ENCODE measurements at regions not wholly inside any gene's neighbourhood (a gene's known extent, or its start where the extent isn't known, plus 50 kb on each side); places are given as distances from the start of the nearest gene placed in this dataset.
"Not testable (repeated sequence)": the region's sequence is repeated elsewhere in the genome, so short reads cannot be mapped to it uniquely, and the experiment has no call there.

- H3K27ac ChIP-seq (ENCODE audit: low read depth, low read length); H3K27me3 ChIP-seq (ENCODE audit: control insufficient read depth, insufficient read depth, low read length); CTCF ChIA-PET; H3K9me3 ChIP-seq (ENCODE audit: control insufficient read depth, insufficient read depth, low read length); H3K4me3 ChIP-seq (ENCODE audit: low read depth, low read length); DNase-seq (ENCODE audit: low read depth, low spot score); POLR2A ChIA-PET: not testable (repeated sequence)
Observed at GRCh38 chr1:234808943-234809853, 199.2 kb upstream of the IRF2BP2 start.

GRCh38 chr1:234808459-234808858, 198.5 kb upstream of the IRF2BP2 start:
- CTCF ChIA-PET; H3K4me3 ChIP-seq (ENCODE audit: low read depth, low read length); H3K27ac ChIP-seq (ENCODE audit: low read depth, low read length); POLR2A ChIA-PET; H3K9me3 ChIP-seq (ENCODE audit: control insufficient read depth, insufficient read depth, low read length); DNase-seq (ENCODE audit: low read depth, low spot score); H3K27me3 ChIP-seq (ENCODE audit: control insufficient read depth, insufficient read depth, low read length): not testable (repeated sequence)

GRCh38 chr1:234807705-234808104, 197.7 kb upstream of the IRF2BP2 start:
- CTCF ChIA-PET, POLR2A ChIA-PET: not testable (repeated sequence)

DNA sequence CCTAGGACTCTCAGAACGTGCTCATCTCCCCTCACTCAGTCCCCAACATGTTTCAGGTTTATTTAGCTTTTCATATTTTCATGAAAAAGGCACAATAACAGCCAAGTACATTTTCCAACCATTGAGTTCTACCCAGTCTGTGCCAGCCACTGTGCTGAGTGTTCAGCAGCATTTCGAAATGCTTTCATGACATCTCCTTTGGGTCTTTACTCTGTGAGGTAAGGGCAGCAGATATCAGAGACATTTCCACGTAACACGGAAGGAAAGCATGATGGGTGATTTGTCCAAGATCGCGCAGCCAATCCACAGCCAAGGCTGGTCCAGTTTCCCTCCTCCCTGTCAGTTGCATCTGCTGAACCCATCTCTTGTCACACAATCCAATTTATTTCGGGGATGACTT, 192.6 kb upstream of the IRF2BP2 start:
- DNase-seq (ENCODE audit: low read depth, low spot score); CTCF ChIA-PET; H3K27me3 ChIP-seq (ENCODE audit: control insufficient read depth, insufficient read depth, low read length); POLR2A ChIA-PET; H3K27ac ChIP-seq (ENCODE audit: low read depth, low read length); H3K4me3 ChIP-seq (ENCODE audit: low read depth, low read length); H3K9me3 ChIP-seq (ENCODE audit: control insufficient read depth, insufficient read depth, low read length): not testable (repeated sequence)

More at GRCh38 chr1:234807705-234808104, 197.7 kb upstream of the IRF2BP2 start:
- H3K4me3 ChIP-seq (ENCODE audit: low read depth, low read length); H3K27ac ChIP-seq (ENCODE audit: low read depth, low read length); DNase-seq (ENCODE audit: low read depth, low spot score); H3K9me3 ChIP-seq (ENCODE audit: control insufficient read depth, insufficient read depth, low read length); H3K27me3 ChIP-seq (ENCODE audit: control insufficient read depth, insufficient read depth, low read length): not testable (repeated sequence)

- H3K27ac ChIP-seq (ENCODE audit: low read depth, low read length); H3K4me3 ChIP-seq (ENCODE audit: low read depth, low read length); POLR2A ChIA-PET; H3K9me3 ChIP-seq (ENCODE audit: control insufficient read depth, insufficient read depth, low read length); CTCF ChIA-PET; H3K27me3 ChIP-seq (ENCODE audit: control insufficient read depth, insufficient read depth, low read length); DNase-seq (ENCODE audit: low read depth, low spot score): not testable (repeated sequence)
Observed at GRCh38 chr1:234801636-234802035, 191.7 kb upstream of the IRF2BP2 start.

GRCh38 chr1:234801147-234801546, 191.2 kb upstream of the IRF2BP2 start:
- H3K4me3 ChIP-seq (ENCODE audit: low read depth, low read length); DNase-seq (ENCODE audit: low read depth, low spot score); POLR2A ChIA-PET; H3K27me3 ChIP-seq (ENCODE audit: control insufficient read depth, insufficient read depth, low read length); H3K27ac ChIP-seq (ENCODE audit: low read depth, low read length); H3K9me3 ChIP-seq (ENCODE audit: control insufficient read depth, insufficient read depth, low read length); CTCF ChIA-PET: not testable (repeated sequence)

DNA sequence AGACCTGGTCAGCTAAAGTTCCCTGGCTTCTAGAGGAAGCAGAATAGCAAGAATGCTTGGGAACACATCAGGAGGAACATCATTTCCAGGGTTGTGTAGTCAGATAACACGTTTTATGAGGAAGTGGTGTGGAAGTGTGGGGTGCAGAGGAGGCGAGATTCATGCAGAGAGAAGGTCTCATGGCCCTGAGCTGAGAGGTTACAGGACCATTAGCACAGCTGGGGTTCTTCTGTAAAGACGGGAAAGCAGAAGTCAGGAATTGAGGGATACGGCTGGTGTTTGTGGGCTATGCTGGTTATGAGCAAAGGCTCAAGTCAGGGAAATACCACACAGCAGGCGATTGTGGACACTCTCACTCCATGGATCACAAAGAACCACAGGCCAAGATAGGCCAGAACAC, 190.6 kb upstream of the IRF2BP2 start:
- H3K27ac ChIP-seq (ENCODE audit: low read depth, low read length) = not testable (repeated sequence)

GRCh38 chr1:234799021-234799689, 189.2 kb upstream of the IRF2BP2 start:
- DNase-seq (ENCODE audit: low read depth, low spot score); POLR2A ChIA-PET: not testable (repeated sequence)

More for the DNA sequence above, 190.6 kb upstream of the IRF2BP2 start:
- DNase-seq (ENCODE audit: low read depth, low spot score); H3K27me3 ChIP-seq (ENCODE audit: control insufficient read depth, insufficient read depth, low read length); H3K4me3 ChIP-seq (ENCODE audit: low read depth, low read length); H3K9me3 ChIP-seq (ENCODE audit: control insufficient read depth, insufficient read depth, low read length); CTCF ChIA-PET; POLR2A ChIA-PET: not testable (repeated sequence)

GRCh38 chr1:234797216-234797615, 187.2 kb upstream of the IRF2BP2 start:
- H3K4me3 ChIP-seq (ENCODE audit: low read depth, low read length); H3K27ac ChIP-seq (ENCODE audit: low read depth, low read length); CTCF ChIA-PET; H3K9me3 ChIP-seq (ENCODE audit: control insufficient read depth, insufficient read depth, low read length); POLR2A ChIA-PET; DNase-seq (ENCODE audit: low read depth, low spot score); H3K27me3 ChIP-seq (ENCODE audit: control insufficient read depth, insufficient read depth, low read length): not testable (repeated sequence)

More at GRCh38 chr1:234799021-234799689, 189.2 kb upstream of the IRF2BP2 start:
- H3K4me3 ChIP-seq (ENCODE audit: low read depth, low read length); CTCF ChIA-PET; H3K9me3 ChIP-seq (ENCODE audit: control insufficient read depth, insufficient read depth, low read length); H3K27ac ChIP-seq (ENCODE audit: low read depth, low read length); H3K27me3 ChIP-seq (ENCODE audit: control insufficient read depth, insufficient read depth, low read length): not testable (repeated sequence)

DNA sequence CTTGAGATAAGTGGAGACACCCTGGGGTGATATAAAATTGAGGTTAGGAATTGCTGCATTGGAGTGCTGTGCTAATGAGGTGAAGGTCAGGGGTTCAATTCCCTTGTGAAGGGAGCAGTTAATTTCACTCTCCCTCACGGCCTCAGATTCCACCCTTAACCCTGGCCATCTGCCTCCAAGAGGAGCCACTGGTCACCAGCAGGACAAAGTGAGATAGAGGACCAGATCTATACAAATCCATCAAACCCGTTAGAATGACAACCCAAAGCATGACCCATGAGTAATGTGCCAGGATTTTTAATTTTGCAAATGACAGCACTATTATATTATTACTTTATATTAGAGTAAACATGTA, 186.4 kb upstream of the IRF2BP2 start:
- H3K4me3 ChIP-seq (ENCODE audit: low read depth, low read length); CTCF ChIA-PET: not testable (repeated sequence)

DNA sequence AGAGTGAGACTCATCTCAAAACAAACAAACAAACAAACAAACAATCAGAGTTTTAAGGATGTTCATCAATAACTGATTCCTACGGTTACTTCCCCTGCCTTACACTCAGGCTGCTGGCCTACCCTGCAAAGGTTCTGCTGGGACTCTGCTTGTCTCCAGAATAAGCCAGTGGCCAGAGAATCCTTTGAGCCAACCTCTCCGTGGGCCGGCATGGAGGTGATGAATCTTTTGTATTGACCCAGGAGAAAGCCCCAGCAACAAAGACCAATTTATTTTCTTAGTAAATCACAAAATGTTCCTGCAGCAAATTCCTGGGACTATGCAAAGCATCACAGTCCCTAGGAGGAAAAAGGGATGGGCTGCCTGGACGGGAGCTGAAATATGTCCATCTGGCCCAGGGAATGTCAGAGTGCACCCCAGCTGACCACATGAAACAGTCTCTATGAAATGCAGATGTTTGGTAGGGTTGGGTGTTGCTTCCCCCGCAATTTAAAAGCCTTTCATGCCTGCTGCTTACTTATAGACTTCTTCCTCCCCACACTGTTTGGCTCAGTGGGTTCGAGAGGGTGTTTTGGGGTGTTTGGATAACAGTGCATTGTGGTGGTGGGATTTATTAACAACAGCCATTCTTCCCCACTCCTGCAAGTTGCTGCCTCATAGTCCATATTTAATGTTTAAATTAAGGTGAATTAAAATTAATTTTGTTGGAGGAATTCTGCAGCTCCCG, 185.9 kb upstream of the IRF2BP2 start:
- CTCF ChIA-PET; DNase-seq (ENCODE audit: low read depth, low spot score); POLR2A ChIA-PET; H3K9me3 ChIP-seq (ENCODE audit: control insufficient read depth, insufficient read depth, low read length); H3K4me3 ChIP-seq (ENCODE audit: low read depth, low read length); H3K27me3 ChIP-seq (ENCODE audit: control insufficient read depth, insufficient read depth, low read length); H3K27ac ChIP-seq (ENCODE audit: low read depth, low read length): not testable (repeated sequence)

More for the DNA sequence above, 186.4 kb upstream of the IRF2BP2 start:
- H3K9me3 ChIP-seq (ENCODE audit: control insufficient read depth, insufficient read depth, low read length); H3K27ac ChIP-seq (ENCODE audit: low read depth, low read length); DNase-seq (ENCODE audit: low read depth, low spot score); POLR2A ChIA-PET; H3K27me3 ChIP-seq (ENCODE audit: control insufficient read depth, insufficient read depth, low read length): not testable (repeated sequence)

- POLR2A ChIA-PET; H3K27me3 ChIP-seq (ENCODE audit: control insufficient read depth, insufficient read depth, low read length); H3K9me3 ChIP-seq (ENCODE audit: control insufficient read depth, insufficient read depth, low read length); H3K27ac ChIP-seq (ENCODE audit: low read depth, low read length); CTCF ChIA-PET; DNase-seq (ENCODE audit: low read depth, low spot score); H3K4me3 ChIP-seq (ENCODE audit: low read depth, low read length): not testable (repeated sequence)
Observed at GRCh38 chr1:234795007-234795406, 185.0 kb upstream of the IRF2BP2 start.

Measured in AG04450 (cell line).